Right lobe of liver (tissue), 6 donors: ENCODE measurements at regions not wholly inside any gene's neighbourhood (a gene's known extent, or its start where the extent isn't known, plus 50 kb on each side); places are given as distances from the start of the nearest gene placed in this dataset.

ENCODE experiments used
- ATAC-seq, 4 donors: fragments of 200-7000 bp; cut with Tn5 transposase; one replicate each; pipeline ENCODE4 v1.9.1; 2020; ENCODE audit warnings: mild to moderate bottlenecking in 4 of 4, moderate library complexity in 4 of 4
- DNase-seq, 3 donors: peaks; one replicate each; pipeline ENCODE4 v3.0.0-alpha.2; 2020
- H3K27ac ChIP-seq, 3 donors: fragments of 200-600 bp; one replicate each; pipeline ENCODE4 v1.8.0; 2022
- H3K27me3 ChIP-seq, 2 donors: fragments of 200-600 bp; one replicate each; pipeline ENCODE4 v1.8.0; 2022
- H3K36me3 ChIP-seq, 4 donors: fragments of 200-600 bp; sonication (generic) in 1 of 4; one replicate each; pipeline versions ENCODE4 v1.5.1 to v1.8.0; 2017 to 2022; ENCODE audit warnings: control low read depth in 1 of 4
- H3K4me1 ChIP-seq, 4 donors: fragments of 200-600 bp; sonication (generic) in 1 of 4; one replicate each; pipeline versions ENCODE4 v1.5.1 to v1.8.0; 2017 to 2022; ENCODE audit warnings: control low read depth in 1 of 4
- H3K4me3 ChIP-seq, 3 donors: fragments of 200-600 bp; one replicate each; pipeline ENCODE4 v1.8.0; 2022
- H3K9me3 ChIP-seq, 4 donors: fragments of 200-600 bp; sonication (generic) in 1 of 4; one replicate each; pipeline versions ENCODE4 v1.5.1 to v1.8.0; 2017 to 2022; ENCODE audit warnings: control low read depth in 1 of 4
- CTCF ChIP-seq, 4 donors: fragments of 200-600 bp in 3 of 4; fragments of 450-650 bp in 1 of 4; IDR thresholded peaks; one replicate each; pipeline versions ENCODE4 v1.5.1 to v1.8.0; 2016 to 2022; ENCODE audit warnings: antibody characterized with exemption in 4 of 4, mild to moderate bottlenecking in 2 of 4
- POLR2A ChIP-seq: fragments of 450-650 bp; IDR thresholded peaks from one replicate; pipeline ENCODE4 v1.6.1; 2017; ENCODE audit warnings: antibody characterized with exemption, mild to moderate bottlenecking
- WGBS: methylation state at CpG from one replicate; pipeline ENCODE4 v1.1.6; 2018; ENCODE audit warnings: low coverage, low lambda C conversion rate; ENCODE audit not compliant: insufficient coverage; ENCODE audit errors: missing lambda C conversion rate; 5-methylcytosine and 5-hydroxymethylcytosine counted together
- intact Hi-C, 2 donors: fragments of 100-400 bp; cut with DNase I; formaldehyde crosslinking; loops; one replicate each; pipeline versions ENCODE4 v1.11.2 to v1.14.1; 2022
- donor health status: DM: no; HTN: yes; CAD: no.
- donor health status: DM: no; HTN: no; CAD: no.
- donor health status: DM: no; HTN: no; CAD: no.
- donor health status: DM: no; HTN: yes; CAD: no.
- donor health status: DM: no; HTN: yes; CAD: no.

GRCh38 chr4:142927721-142928120 lies 81.6 kb upstream of the INPP4B start:
- intact Hi-C loops, result no loop called here
- H3K4me1 ChIP-seq, result no peaks in the 10 kb centered on the region

GRCh38 chr4:142929526-142929925 lies 83.4 kb upstream of the INPP4B start:
- Histone ChIP-seq H3K4me3 (no peak overlapping the region), H3K4me1 (no peaks in the 10 kb centered on the region), H3K27me3 (no peaks in the 10 kb centered on the region), H3K9me3 (no peaks in the 10 kb centered on the region), H3K27ac (no peak overlapping the region), H3K36me3 (no peaks in the 10 kb centered on the region)
- 27% methylated on average over 3 of the region's 3 CpGs for WGBS
- TF ChIP-seq POLR2A, result no peak
- TF ChIP-seq CTCF (IDR thresholded peaks at IDR 0.05), result no peak
- DNase-seq, result no peak
- no peak for ATAC-seq
- intact Hi-C loops, result no loop called here

More at GRCh38 chr4:142927721-142928120, 81.6 kb upstream of the INPP4B start:
- Histone ChIP-seq H3K9me3 (no peaks in the 10 kb centered on the region), H3K36me3 (no peaks in the 10 kb centered on the region), H3K4me3 (no peak overlapping the region), H3K27me3 (no peaks in the 10 kb centered on the region), H3K27ac (no peak overlapping the region)
- no peak for DNase-seq
- ATAC-seq, result no peak
- WGBS, result 17% methylated on average over 1 of the region's 1 CpG
- TF ChIP-seq POLR2A (no peak), CTCF (IDR thresholded peaks at IDR 0.05) (no peak)

- H3K9me3 ChIP-seq, result no peaks in the 10 kb centered on the region
- WGBS, result 67% methylated on average over 5 of the region's 5 CpGs
- no peaks in the 10 kb centered on the region for H3K4me1 ChIP-seq
- ATAC-seq (no peak), DNase-seq (no peak)
- no peak for TF ChIP-seq CTCF (IDR thresholded peaks at IDR 0.05)
- TF ChIP-seq POLR2A, result no peak
- intact Hi-C loops, result no loop called here
- no peak overlapping the region for H3K4me3 ChIP-seq
- no peak overlapping the region for H3K27ac ChIP-seq
- no peaks in the 10 kb centered on the region for H3K36me3 ChIP-seq
- no peaks in the 10 kb centered on the region for H3K27me3 ChIP-seq
Measured at GRCh38 chr4:142933207-142933606, 87.1 kb upstream of the INPP4B start.

GRCh38 chr4:142940425-142941330 lies 94.6 kb upstream of the INPP4B start:
- TF ChIP-seq CTCF (IDR thresholded peaks at IDR 0.05) (no peak), POLR2A (no peak)
- WGBS, result 56% methylated on average over 4 of the region's 6 CpGs
- DNase-seq (no peak), ATAC-seq (no peak)
- Histone ChIP-seq H3K4me1 (no peaks in the 10 kb centered on the region), H3K36me3 (no peaks in the 10 kb centered on the region), H3K9me3 (no peaks in the 10 kb centered on the region), H3K27ac (no peak overlapping the region), H3K27me3 (no peaks in the 10 kb centered on the region), H3K4me3 (no peak overlapping the region)
- intact Hi-C loops, result no loop called here
